Loucy (cell line): ENCODE measurements at regions not wholly inside any gene's neighbourhood (a gene's known extent, or its start where the extent isn't known, plus 50 kb on each side); places are given as distances from the start of the nearest gene placed in this dataset.

Experiments
- H2AFZ ChIP-seq: fragments of 200-600 bp; sonication (generic); 2 replicates; pipeline ENCODE4 v1.6.0; 2016; ENCODE audit warnings: antibody characterized with exemption, mild to moderate bottlenecking, low read length, moderate library complexity
- H3F3A ChIP-seq: fragments of 200-600 bp; 2 replicates; pipeline ENCODE4 v1.6.0; 2016; ENCODE audit warnings: antibody characterized with exemption, low read depth, mild to moderate bottlenecking
- H3K27me3 ChIP-seq: fragments of 200-600 bp; sonication (generic); 2 replicates; pipeline ENCODE4 v1.6.1; 2014; ENCODE audit warnings: low read length, mild to moderate bottlenecking; ENCODE audit not compliant: insufficient read depth, poor library complexity, severe bottlenecking
- H3K36me3 ChIP-seq: fragments of 200-600 bp; sonication (generic); 2 replicates; pipeline ENCODE4 v1.6.1; 2016; ENCODE audit warnings: low read length; ENCODE audit not compliant: insufficient read depth
- H3K4me1 ChIP-seq: fragments of 200-600 bp; sonication (generic); 2 replicates; pipeline ENCODE4 v1.5.1; 2014; ENCODE audit warnings: low read length, mild to moderate bottlenecking; ENCODE audit not compliant: insufficient read depth, poor library complexity, severe bottlenecking
- H3K4me2 ChIP-seq: fragments of 200-600 bp; sonication (generic); 2 replicates; pipeline ENCODE4 v1.6.0; 2014; ENCODE audit warnings: antibody characterized with exemption, low read length, low read depth, mild to moderate bottlenecking; ENCODE audit not compliant: poor library complexity, severe bottlenecking
- H3K4me3 ChIP-seq: fragments of 200-600 bp; sonication (generic); 2 replicates; pipeline ENCODE4 v1.5.1; 2014; ENCODE audit warnings: low read length, mild to moderate bottlenecking, mixed read lengths; ENCODE audit not compliant: poor library complexity, severe bottlenecking
- H3K79me2 ChIP-seq: fragments of 200-600 bp; sonication (generic); 2 replicates; pipeline ENCODE4 v1.6.1; 2014; ENCODE audit warnings: low read length; ENCODE audit not compliant: insufficient read depth
- H3K9ac ChIP-seq: fragments of 200-600 bp; sonication (generic); 2 replicates; pipeline ENCODE4 v1.6.0; 2014; ENCODE audit warnings: mild to moderate bottlenecking, low read depth, low read length, moderate library complexity; ENCODE audit not compliant: poor library complexity, severe bottlenecking
- H3K9me2 ChIP-seq: fragments of 200-600 bp; sonication (generic); replicated peaks from 2 replicates; pipeline ENCODE4 v1.6.1; 2016; ENCODE audit warnings: low read depth, low read length, mixed read lengths
- H3K9me3 ChIP-seq: fragments of 200-600 bp; sonication (generic); 2 replicates; pipeline ENCODE4 v1.6.1; 2014; ENCODE audit warnings: mild to moderate bottlenecking, antibody characterized with exemption, low read length, low read depth; ENCODE audit not compliant: insufficient read depth
- H4K20me1 ChIP-seq: fragments of 200-600 bp; sonication (generic); 2 replicates; pipeline ENCODE4 v1.6.0; 2014; ENCODE audit warnings: antibody characterized with exemption, low read length, mild to moderate bottlenecking; ENCODE audit not compliant: insufficient read depth, poor library complexity, severe bottlenecking
- EZH2phosphoT487 ChIP-seq: fragments of 200-600 bp; IDR thresholded peaks from 2 replicates; pipeline ENCODE4 v1.6.1; 2018; ENCODE audit warnings: antibody characterized with exemption, mild to moderate bottlenecking, moderate library complexity, borderline replicate concordance
- TF ChIP-seq, protein P1 (sequence below): fragments of 200-600 bp; sonication (generic); conservative IDR thresholded peaks from 2 replicates; pipeline ENCODE4 v1.5.1; 2014; ENCODE audit warnings: mild to moderate bottlenecking, antibody characterized with exemption, low read length

DNA sequence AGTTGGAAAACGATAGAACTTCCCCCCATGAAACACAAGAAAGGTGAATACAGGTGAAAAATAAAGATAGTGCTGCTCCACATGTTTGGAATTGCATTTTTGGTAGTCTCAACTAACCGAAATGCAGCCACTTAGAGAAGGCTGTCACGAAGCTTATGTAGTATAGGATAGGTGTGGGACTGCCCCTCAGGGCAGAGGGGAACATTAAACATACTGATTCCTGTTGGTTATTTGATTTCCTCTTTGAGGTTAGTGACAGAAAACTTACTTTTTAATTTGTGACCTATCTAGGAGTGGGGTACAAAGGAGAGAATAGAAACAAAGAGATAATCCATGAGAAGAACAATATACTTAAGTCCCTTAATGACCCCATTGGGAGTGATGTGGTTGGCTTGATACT lies 85.8 kb upstream of the SATB1 start:
- no peaks in the 10 kb centered on the region for H3K9me3 ChIP-seq
- H3K27me3 ChIP-seq: no peaks in the 10 kb centered on the region
- H3K4me1 ChIP-seq: peaks cover 35% of the 10 kb centered on the region
- H3K9ac ChIP-seq: no peak overlapping the region
- no peaks in the 10 kb centered on the region for H3F3A ChIP-seq
- no peaks in the 10 kb centered on the region for H4K20me1 ChIP-seq
- no peaks in the 10 kb centered on the region for H3K79me2 ChIP-seq
- no peak for TF ChIP-seq EZH2phosphoT487
- TF ChIP-seq, protein P1, sequence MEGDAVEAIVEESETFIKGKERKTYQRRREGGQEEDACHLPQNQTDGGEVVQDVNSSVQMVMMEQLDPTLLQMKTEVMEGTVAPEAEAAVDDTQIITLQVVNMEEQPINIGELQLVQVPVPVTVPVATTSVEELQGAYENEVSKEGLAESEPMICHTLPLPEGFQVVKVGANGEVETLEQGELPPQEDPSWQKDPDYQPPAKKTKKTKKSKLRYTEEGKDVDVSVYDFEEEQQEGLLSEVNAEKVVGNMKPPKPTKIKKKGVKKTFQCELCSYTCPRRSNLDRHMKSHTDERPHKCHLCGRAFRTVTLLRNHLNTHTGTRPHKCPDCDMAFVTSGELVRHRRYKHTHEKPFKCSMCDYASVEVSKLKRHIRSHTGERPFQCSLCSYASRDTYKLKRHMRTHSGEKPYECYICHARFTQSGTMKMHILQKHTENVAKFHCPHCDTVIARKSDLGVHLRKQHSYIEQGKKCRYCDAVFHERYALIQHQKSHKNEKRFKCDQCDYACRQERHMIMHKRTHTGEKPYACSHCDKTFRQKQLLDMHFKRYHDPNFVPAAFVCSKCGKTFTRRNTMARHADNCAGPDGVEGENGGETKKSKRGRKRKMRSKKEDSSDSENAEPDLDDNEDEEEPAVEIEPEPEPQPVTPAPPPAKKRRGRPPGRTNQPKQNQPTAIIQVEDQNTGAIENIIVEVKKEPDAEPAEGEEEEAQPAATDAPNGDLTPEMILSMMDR: no peak
- peak overlapping the region; percentile 5; the same call in 1 of the 2 replicates for H2AFZ ChIP-seq
- H3K9me2 ChIP-seq: no peaks in the 10 kb centered on the region
- peak overlapping the region; percentile 30 for H3K4me2 ChIP-seq
- no peak overlapping the region for H3K4me3 ChIP-seq
- no peaks in the 10 kb centered on the region for H3K36me3 ChIP-seq

DNA sequence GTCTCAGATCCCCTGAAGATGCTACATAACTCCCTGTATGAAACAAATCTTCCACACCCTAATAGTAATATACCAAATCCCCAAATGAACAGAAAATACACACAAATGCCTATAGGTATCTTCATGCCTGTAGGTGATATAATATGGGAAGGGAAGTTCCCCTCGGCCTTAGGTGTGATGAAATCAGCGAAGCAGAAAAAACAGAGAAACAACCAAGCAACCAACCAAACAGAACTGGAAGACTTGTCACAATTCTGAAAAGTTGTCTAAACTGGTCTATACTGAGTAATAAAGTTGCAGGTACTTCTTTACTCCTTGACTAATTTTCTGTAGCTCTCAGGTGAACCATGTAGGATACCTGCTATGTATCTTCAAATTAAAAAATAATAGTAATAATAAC lies 82.2 kb upstream of the SATB1 start:
- H3K4me1 ChIP-seq: peaks cover 30% of the 10 kb centered on the region
- 0 out of 2 replicates have a peak overlapping the region, but pooled peaks have one; percentile 1 for H2AFZ ChIP-seq
- no peaks in the 10 kb centered on the region for H3K9me2 ChIP-seq

DNA sequence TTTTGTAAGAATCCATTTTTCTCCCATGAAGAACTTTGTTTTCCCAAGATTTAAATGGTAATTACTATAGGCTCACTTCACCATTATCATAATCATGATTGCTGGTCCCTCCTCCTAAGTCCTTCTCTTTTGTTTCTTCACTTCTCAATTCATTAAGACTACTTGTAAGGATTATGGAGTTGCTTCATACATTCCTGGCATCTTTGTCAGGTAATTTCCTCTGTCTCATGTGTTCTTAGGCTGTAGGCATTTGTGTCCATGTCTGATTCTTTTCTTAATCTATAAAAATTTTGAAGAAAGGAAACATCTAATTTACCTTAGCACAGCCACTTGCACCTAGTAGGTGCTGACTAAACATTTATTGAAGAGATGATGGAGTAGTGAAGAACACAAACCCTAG lies 79.9 kb upstream of the SATB1 start:
- no peak overlapping the region for H3K4me3 ChIP-seq
- no peaks in the 10 kb centered on the region for H3K9me3 ChIP-seq
- no peaks in the 10 kb centered on the region for H3K9me2 ChIP-seq
- H3K4me2 ChIP-seq: no peak overlapping the region
- H4K20me1 ChIP-seq: no peaks in the 10 kb centered on the region
- TF ChIP-seq, protein P1: no peak
- no peak for TF ChIP-seq EZH2phosphoT487
- H3K27me3 ChIP-seq: no peaks in the 10 kb centered on the region
- H3K79me2 ChIP-seq: no peaks in the 10 kb centered on the region
- H3K36me3 ChIP-seq: no peaks in the 10 kb centered on the region
- H3K4me1 ChIP-seq: peaks cover 11% of the 10 kb centered on the region
- no peaks in the 10 kb centered on the region for H3F3A ChIP-seq
- H3K9ac ChIP-seq: no peak overlapping the region
- no peak overlapping the region for H2AFZ ChIP-seq

More for the DNA sequence above, 82.2 kb upstream of the SATB1 start:
- Histone ChIP-seq H3K79me2 (no peaks in the 10 kb centered on the region), H3K9me3 (no peaks in the 10 kb centered on the region), H3K27me3 (no peaks in the 10 kb centered on the region), H4K20me1 (no peaks in the 10 kb centered on the region), H3K4me2 (peak overlapping the region; percentile 37), H3K9ac (no peak overlapping the region), H3F3A (no peaks in the 10 kb centered on the region), H3K4me3 (no peak overlapping the region), H3K36me3 (no peaks in the 10 kb centered on the region)
- no peak for TF ChIP-seq EZH2phosphoT487
- TF ChIP-seq, protein P1: no peak
